ENCODE measurements at regions not wholly inside any gene's neighbourhood (a gene's known extent, or its start where the extent isn't known, plus 50 kb on each side); places are given as distances from the start of the nearest gene placed in this dataset.
"Not testable (repeated sequence)": the region's sequence is repeated elsewhere in the genome, so short reads cannot be mapped to it uniquely, and the experiment has no call there.

GRCh38 chr12:11486623-11487444, 91.5 kb upstream of the PRB2 start:
- peak; percentile 91 for TF ChIP-seq CTCF (IDR thresholded peaks at IDR 0.05; ENCODE audit: low read depth, low read length, missing control alignments)
- no peak overlapping the region for H3K4me3 ChIP-seq (replicated peaks; ENCODE audit: low read depth, low read length)
- DNase-seq (ENCODE audit: extremely low read depth, low read depth) = peak; percentile 72

GRCh38 chr12:11496157-11496851, 100.9 kb upstream of the PRB2 start:
- no peak overlapping the region for H3K4me3 ChIP-seq (replicated peaks; ENCODE audit: low read depth, low read length)
- DNase-seq (ENCODE audit: extremely low read depth, low read depth) = no peak
- no peak for TF ChIP-seq CTCF (IDR thresholded peaks at IDR 0.05; ENCODE audit: low read depth, low read length, missing control alignments)

- TF ChIP-seq CTCF (IDR thresholded peaks at IDR 0.05; ENCODE audit: low read depth, low read length, missing control alignments) = no peak
- H3K4me3 ChIP-seq (replicated peaks; ENCODE audit: low read depth, low read length) = no peak overlapping the region
- DNase-seq (ENCODE audit: extremely low read depth, low read depth) = no peak
Measured at GRCh38 chr12:11497438-11497837, 102.1 kb upstream of the PRB2 start.

- no peak for TF ChIP-seq CTCF (IDR thresholded peaks at IDR 0.05; ENCODE audit: low read depth, low read length, missing control alignments)
- H3K4me3 ChIP-seq (replicated peaks; ENCODE audit: low read depth, low read length) = no peak overlapping the region
- DNase-seq (ENCODE audit: extremely low read depth, low read depth) = no peak
Measured at GRCh38 chr12:11497995-11498394, 102.6 kb upstream of the PRB2 start.

GRCh38 chr12:11498574-11498973, 103.2 kb upstream of the PRB2 start:
- peak; percentile 26 for TF ChIP-seq CTCF (IDR thresholded peaks at IDR 0.05; ENCODE audit: low read depth, low read length, missing control alignments)
- DNase-seq (ENCODE audit: extremely low read depth, low read depth) = not testable (repeated sequence)

GRCh38 chr12:11499806-11500187, 104.4 kb upstream of the PRB2 start:
- DNase-seq (ENCODE audit: extremely low read depth, low read depth) = no peak
- H3K4me3 ChIP-seq (replicated peaks; ENCODE audit: low read depth, low read length) = no peak overlapping the region
- TF ChIP-seq CTCF (IDR thresholded peaks at IDR 0.05; ENCODE audit: low read depth, low read length, missing control alignments) = no peak

More at GRCh38 chr12:11498574-11498973, 103.2 kb upstream of the PRB2 start:
- not testable (repeated sequence) for H3K4me3 ChIP-seq (replicated peaks; ENCODE audit: low read depth, low read length)
